ENCODE measurements at regions not wholly inside any gene's neighbourhood (a gene's known extent, or its start where the extent isn't known, plus 50 kb on each side); places are given as distances from the start of the nearest gene placed in this dataset.

DNA sequence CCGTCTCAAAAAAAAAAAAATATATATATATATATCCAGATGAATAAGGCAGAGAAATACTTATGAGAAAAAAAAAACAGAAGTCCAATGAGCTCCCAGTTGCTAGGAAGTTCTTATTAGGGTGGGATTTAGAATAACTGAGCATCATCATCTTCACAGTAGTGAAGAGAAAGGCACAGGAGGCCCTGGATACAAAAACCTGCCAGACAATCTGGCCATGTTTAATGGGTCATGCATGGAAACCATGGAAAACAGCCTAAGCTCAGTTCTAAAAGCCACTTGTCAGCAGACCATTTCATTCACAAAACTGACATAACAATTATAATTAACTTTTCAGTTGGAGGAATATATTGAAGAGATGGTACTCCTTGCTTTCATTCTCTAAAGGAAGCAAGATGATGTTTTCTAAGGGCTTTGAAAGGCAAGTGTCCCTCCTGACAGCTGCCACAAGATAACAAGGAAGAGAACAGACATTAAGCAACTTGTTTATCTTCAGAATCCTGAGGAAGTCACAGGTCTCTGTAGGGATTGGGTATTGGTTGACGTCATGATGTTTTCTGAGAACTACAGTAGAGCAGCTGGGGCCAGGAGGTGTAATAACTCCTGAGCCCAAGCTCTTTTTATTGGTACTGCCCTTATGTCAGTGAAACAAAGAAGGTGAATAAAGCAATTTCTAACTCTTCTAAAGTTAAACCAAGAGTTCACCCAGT is 463.1 kb downstream of the DMAC1 start:
- Mint-ChIP-seq H3K27ac (no peak overlapping the region), H3K4me3 (no peak overlapping the region), H3K9me3 (no peaks in the 10 kb centered on the region), H3K27me3 (ENCODE audit: low read depth in 2 of 2) (peaks cover 0 to 11% of the 10 kb centered on the region in 2 donors), H3K4me1 (no peaks in the 10 kb centered on the region), H3K36me3 (no peaks in the 10 kb centered on the region)
- ATAC-seq (no peak), DNase-seq (no peak)
- no peak overlapping the region for H3K4me3 ChIP-seq (ENCODE audit: low read length)
- intact Hi-C loops (cut with micrococcal nuclease) = no loop called here
- WGBS (ENCODE audit: insufficient coverage) = 76% methylated on average over 1 of the region's 2 CpGs
- TF ChIP-seq, protein P1, sequence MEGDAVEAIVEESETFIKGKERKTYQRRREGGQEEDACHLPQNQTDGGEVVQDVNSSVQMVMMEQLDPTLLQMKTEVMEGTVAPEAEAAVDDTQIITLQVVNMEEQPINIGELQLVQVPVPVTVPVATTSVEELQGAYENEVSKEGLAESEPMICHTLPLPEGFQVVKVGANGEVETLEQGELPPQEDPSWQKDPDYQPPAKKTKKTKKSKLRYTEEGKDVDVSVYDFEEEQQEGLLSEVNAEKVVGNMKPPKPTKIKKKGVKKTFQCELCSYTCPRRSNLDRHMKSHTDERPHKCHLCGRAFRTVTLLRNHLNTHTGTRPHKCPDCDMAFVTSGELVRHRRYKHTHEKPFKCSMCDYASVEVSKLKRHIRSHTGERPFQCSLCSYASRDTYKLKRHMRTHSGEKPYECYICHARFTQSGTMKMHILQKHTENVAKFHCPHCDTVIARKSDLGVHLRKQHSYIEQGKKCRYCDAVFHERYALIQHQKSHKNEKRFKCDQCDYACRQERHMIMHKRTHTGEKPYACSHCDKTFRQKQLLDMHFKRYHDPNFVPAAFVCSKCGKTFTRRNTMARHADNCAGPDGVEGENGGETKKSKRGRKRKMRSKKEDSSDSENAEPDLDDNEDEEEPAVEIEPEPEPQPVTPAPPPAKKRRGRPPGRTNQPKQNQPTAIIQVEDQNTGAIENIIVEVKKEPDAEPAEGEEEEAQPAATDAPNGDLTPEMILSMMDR (IDR thresholded peaks at IDR 0.05) = no peak
- H3K27ac ChIP-seq (ENCODE audit: low read length) = no peak overlapping the region
- no peaks in the 10 kb centered on the region for H3K9me3 ChIP-seq (ENCODE audit: control insufficient read depth, insufficient read depth, low read length)
- no peaks in the 10 kb centered on the region for H3K27me3 ChIP-seq (ENCODE audit: control insufficient read depth, insufficient read depth, low read length)
- H3K36me3 ChIP-seq (ENCODE audit: control insufficient read depth, insufficient read depth, low read length) = no peaks in the 10 kb centered on the region
- H3K4me1 ChIP-seq (ENCODE audit: control insufficient read depth, insufficient read depth, low read length) = no peaks in the 10 kb centered on the region

DNA sequence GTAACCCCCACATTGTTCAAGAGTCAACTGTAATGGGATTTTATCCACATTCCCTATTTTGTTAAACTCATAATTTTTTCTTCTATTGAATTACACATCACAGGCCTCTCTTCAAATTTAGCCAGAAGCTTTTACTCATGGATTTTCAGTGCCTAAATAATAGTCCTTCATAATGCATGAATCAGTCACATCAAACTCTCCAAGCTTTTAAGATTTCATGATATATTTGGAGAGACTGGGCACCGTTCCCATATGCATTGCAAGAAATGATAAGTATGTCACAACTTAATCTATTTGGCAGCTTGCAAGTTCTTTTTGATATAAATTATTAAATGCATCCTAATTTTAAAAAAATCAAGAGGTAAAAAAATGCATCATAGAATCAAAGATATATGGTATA is 465.9 kb downstream of the DMAC1 start:
- ATAC-seq (no peak), DNase-seq (no peak)
- Histone ChIP-seq H3K4me3 (ENCODE audit: low read length) (no peak overlapping the region), H3K36me3 (ENCODE audit: control insufficient read depth, insufficient read depth, low read length) (no peaks in the 10 kb centered on the region), H3K27me3 (ENCODE audit: control insufficient read depth, insufficient read depth, low read length) (no peaks in the 10 kb centered on the region), H3K27ac (ENCODE audit: low read length) (no peak overlapping the region), H3K9me3 (ENCODE audit: control insufficient read depth, insufficient read depth, low read length) (no peaks in the 10 kb centered on the region), H3K4me1 (ENCODE audit: control insufficient read depth, insufficient read depth, low read length) (no peaks in the 10 kb centered on the region)
- TF ChIP-seq, protein P1 (IDR thresholded peaks at IDR 0.05) = no peak
- WGBS (ENCODE audit: insufficient coverage) = no CpG with 5 or more reads among the region's 1 CpG
- H3K4me3 Mint-ChIP-seq = no peak overlapping the region
- no peaks in the 10 kb centered on the region for H3K4me1 Mint-ChIP-seq
- H3K27ac Mint-ChIP-seq = no peak overlapping the region
- intact Hi-C loops (cut with micrococcal nuclease) = no loop called here
- H3K36me3 Mint-ChIP-seq = no peaks in the 10 kb centered on the region
- peaks cover 0 to 11% of the 10 kb centered on the region in 2 donors for H3K27me3 Mint-ChIP-seq (ENCODE audit: low read depth in 2 of 2)
- H3K9me3 Mint-ChIP-seq = no peaks in the 10 kb centered on the region

DNA sequence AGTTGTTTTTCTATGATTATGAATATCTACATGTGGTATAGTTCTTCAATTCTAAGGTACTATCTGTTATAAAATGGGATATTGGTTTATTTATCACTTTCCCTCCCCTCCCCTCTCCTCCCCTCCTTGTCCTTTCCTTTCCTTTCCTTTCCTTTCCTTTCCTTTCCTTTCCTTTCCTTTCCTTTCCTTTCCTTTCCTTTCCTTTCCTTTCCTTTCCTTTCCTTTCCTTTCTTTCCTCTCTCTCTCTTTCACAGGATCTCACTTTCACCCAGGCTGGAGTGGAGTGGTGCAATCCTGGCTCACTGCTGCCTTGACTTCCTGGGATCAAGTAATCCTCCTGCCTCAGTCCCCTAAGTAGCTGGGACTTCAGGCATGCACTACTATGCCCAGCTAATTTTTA is 466.8 kb downstream of the DMAC1 start:
- Mint-ChIP-seq H3K36me3 (no peaks in the 10 kb centered on the region), H3K27ac (no peak overlapping the region), H3K4me1 (no peaks in the 10 kb centered on the region), H3K27me3 (ENCODE audit: low read depth in 2 of 2) (peaks cover 0 to 11% of the 10 kb centered on the region in 2 donors), H3K9me3 (no peaks in the 10 kb centered on the region), H3K4me3 (no peak overlapping the region)
- no peak for DNase-seq
- H3K9me3 ChIP-seq (ENCODE audit: control insufficient read depth, insufficient read depth, low read length) = no peaks in the 10 kb centered on the region
- TF ChIP-seq, protein P1 (IDR thresholded peaks at IDR 0.05) = no peak
- H3K36me3 ChIP-seq (ENCODE audit: control insufficient read depth, insufficient read depth, low read length) = no peaks in the 10 kb centered on the region
- no peak for ATAC-seq
- intact Hi-C loops (cut with micrococcal nuclease) = no loop called here
- no peak overlapping the region for H3K27ac ChIP-seq (ENCODE audit: low read length)
- H3K4me3 ChIP-seq (ENCODE audit: low read length) = no peak overlapping the region
- no peaks in the 10 kb centered on the region for H3K27me3 ChIP-seq (ENCODE audit: control insufficient read depth, insufficient read depth, low read length)
- H3K4me1 ChIP-seq (ENCODE audit: control insufficient read depth, insufficient read depth, low read length) = no peaks in the 10 kb centered on the region

DNA sequence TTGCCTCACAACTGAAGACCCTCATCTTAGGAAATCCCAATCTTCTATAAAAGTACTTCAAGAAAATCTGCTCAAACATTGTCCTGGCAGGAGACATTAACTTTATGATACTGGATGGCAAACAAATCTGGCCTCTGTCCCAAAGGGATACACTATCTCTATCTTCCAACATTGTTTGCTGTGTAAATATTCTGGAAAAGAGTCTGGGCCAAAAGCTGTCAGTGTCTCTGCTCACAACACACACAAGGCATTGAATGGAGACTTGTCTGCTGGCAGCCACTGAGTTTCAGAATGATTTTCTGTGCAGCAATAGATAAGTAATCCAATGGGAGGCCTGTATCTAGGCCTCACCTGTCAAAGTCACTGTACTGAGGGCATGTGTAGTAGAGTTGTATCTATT is 471.1 kb downstream of the DMAC1 start:
- intact Hi-C loops (cut with micrococcal nuclease) = no loop called here
- ATAC-seq (no peak), DNase-seq (no peak)
- no peaks in the 10 kb centered on the region for H3K9me3 ChIP-seq (ENCODE audit: control insufficient read depth, insufficient read depth, low read length)
- Mint-ChIP-seq H3K4me3 (no peak overlapping the region), H3K27ac (no peak overlapping the region), H3K27me3 (ENCODE audit: low read depth in 2 of 2) (peaks cover 0 to 8% of the 10 kb centered on the region in 2 donors), H3K36me3 (no peaks in the 10 kb centered on the region), H3K9me3 (no peaks in the 10 kb centered on the region), H3K4me1 (no peaks in the 10 kb centered on the region)
- H3K36me3 ChIP-seq (ENCODE audit: control insufficient read depth, insufficient read depth, low read length) = no peaks in the 10 kb centered on the region
- no peak overlapping the region for H3K4me3 ChIP-seq (ENCODE audit: low read length)
- no peaks in the 10 kb centered on the region for H3K4me1 ChIP-seq (ENCODE audit: control insufficient read depth, insufficient read depth, low read length)
- TF ChIP-seq, protein P1 (IDR thresholded peaks at IDR 0.05) = no peak
- H3K27ac ChIP-seq (ENCODE audit: low read length) = no peak overlapping the region
- H3K27me3 ChIP-seq (ENCODE audit: control insufficient read depth, insufficient read depth, low read length) = no peaks in the 10 kb centered on the region
